ENCODE measurements at regions not wholly inside any gene's neighbourhood (a gene's known extent, or its start where the extent isn't known, plus 50 kb on each side); places are given as distances from the start of the nearest gene placed in this dataset.
A peak's percentile ranks its signal among the peaks of the same experiment; 100 is the strongest.

DNA sequence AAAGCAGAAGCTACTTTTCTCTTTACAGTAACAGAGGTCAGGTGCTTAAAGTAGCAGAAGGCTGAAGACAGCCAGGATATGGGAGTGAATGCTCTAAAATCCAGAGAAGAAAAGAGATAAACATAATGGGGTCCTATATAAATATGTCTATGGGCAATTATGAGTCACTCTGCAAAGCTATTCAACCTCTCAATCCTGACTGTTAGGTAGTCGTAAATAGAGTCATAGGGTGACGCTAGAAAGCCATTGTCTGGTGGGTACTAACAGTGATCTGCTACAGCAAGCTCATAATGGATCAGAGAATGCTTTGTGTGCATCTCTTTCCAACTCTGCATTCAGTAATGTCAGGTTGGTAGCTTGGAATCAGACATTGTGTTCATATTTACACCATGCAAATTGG lies 53.5 kb upstream of the PDE5A start:
- no peak for DNase-seq (ENCODE audit: extremely low spot score, unreplicated experiment)
- peaks cover 43% of the 10 kb centered on the region for H3K4me1 Mint-ChIP-seq (ENCODE audit: unreplicated experiment)
- H3K9me3 Mint-ChIP-seq (ENCODE audit: unreplicated experiment) = no peaks in the 10 kb centered on the region
- no peak overlapping the region for H3K27ac Mint-ChIP-seq (ENCODE audit: unreplicated experiment)
- no peaks in the 10 kb centered on the region for H3K27me3 Mint-ChIP-seq (ENCODE audit: unreplicated experiment)
- TF ChIP-seq, protein P1, sequence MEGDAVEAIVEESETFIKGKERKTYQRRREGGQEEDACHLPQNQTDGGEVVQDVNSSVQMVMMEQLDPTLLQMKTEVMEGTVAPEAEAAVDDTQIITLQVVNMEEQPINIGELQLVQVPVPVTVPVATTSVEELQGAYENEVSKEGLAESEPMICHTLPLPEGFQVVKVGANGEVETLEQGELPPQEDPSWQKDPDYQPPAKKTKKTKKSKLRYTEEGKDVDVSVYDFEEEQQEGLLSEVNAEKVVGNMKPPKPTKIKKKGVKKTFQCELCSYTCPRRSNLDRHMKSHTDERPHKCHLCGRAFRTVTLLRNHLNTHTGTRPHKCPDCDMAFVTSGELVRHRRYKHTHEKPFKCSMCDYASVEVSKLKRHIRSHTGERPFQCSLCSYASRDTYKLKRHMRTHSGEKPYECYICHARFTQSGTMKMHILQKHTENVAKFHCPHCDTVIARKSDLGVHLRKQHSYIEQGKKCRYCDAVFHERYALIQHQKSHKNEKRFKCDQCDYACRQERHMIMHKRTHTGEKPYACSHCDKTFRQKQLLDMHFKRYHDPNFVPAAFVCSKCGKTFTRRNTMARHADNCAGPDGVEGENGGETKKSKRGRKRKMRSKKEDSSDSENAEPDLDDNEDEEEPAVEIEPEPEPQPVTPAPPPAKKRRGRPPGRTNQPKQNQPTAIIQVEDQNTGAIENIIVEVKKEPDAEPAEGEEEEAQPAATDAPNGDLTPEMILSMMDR (IDR thresholded peaks at IDR 0.05) = no peak
- H3K36me3 Mint-ChIP-seq (ENCODE audit: unreplicated experiment) = no peaks in the 10 kb centered on the region
- no peak overlapping the region for H3K4me3 Mint-ChIP-seq (ENCODE audit: unreplicated experiment)

DNA sequence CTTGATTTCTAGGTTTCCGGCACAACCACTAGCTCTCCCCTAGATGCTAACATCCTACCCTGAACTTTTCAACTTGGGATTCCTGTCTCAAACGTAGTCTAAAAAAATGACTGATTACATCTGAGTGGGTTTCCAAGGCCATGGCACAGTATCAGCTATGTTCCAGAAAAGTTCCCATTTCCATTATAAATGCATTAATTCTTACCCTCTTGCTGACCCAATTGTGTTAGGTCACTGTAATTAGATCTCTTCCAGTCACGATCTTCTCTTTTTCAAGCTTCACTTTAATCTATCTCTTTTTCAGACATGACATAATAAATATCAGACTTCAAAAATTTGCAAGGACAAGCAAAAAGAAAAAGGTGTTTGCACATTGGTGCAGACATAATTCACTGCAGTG lies 50.6 kb upstream of the PDE5A start:
- TF ChIP-seq, protein P1 (IDR thresholded peaks at IDR 0.05) = no peak
- no peaks in the 10 kb centered on the region for H3K36me3 Mint-ChIP-seq (ENCODE audit: unreplicated experiment)
- peaks cover 35% of the 10 kb centered on the region for H3K4me1 Mint-ChIP-seq (ENCODE audit: unreplicated experiment)
- H3K27me3 Mint-ChIP-seq (ENCODE audit: unreplicated experiment) = no peaks in the 10 kb centered on the region
- H3K9me3 Mint-ChIP-seq (ENCODE audit: unreplicated experiment) = no peaks in the 10 kb centered on the region
- peak overlapping the region; percentile 23 for H3K4me3 Mint-ChIP-seq (ENCODE audit: unreplicated experiment)
- no peak for DNase-seq (ENCODE audit: extremely low spot score, unreplicated experiment)
- peak overlapping the region; percentile 49 for H3K27ac Mint-ChIP-seq (ENCODE audit: unreplicated experiment)

DNA sequence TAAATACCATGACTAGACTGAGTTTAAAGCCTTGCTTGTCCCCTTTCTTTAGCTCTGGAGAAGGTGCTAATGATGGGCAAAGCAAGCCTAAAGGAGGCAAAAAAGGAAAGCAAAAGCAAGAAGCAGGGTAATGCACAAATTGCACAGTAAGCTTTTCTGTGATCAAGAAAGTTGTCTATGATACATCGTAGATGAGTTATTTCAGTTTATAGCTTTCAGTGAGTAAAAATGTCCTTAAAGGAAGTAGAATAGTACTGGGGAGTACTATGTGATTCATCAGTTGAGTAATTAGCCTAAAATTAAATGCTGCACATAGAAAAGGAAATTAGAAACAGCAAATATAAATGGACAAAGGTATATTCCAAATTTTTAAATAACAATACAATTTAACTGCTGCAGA lies 50.2 kb upstream of the PDE5A start:
- H3K9me3 Mint-ChIP-seq (ENCODE audit: unreplicated experiment) = no peaks in the 10 kb centered on the region
- no peak for DNase-seq (ENCODE audit: extremely low spot score, unreplicated experiment)
- H3K27ac Mint-ChIP-seq (ENCODE audit: unreplicated experiment) = no peak overlapping the region
- no peaks in the 10 kb centered on the region for H3K27me3 Mint-ChIP-seq (ENCODE audit: unreplicated experiment)
- no peak overlapping the region for H3K4me3 Mint-ChIP-seq (ENCODE audit: unreplicated experiment)
- peaks cover 31% of the 10 kb centered on the region for H3K4me1 Mint-ChIP-seq (ENCODE audit: unreplicated experiment)
- TF ChIP-seq, protein P1 (IDR thresholded peaks at IDR 0.05) = no peak
- no peaks in the 10 kb centered on the region for H3K36me3 Mint-ChIP-seq (ENCODE audit: unreplicated experiment)
